ENCODE measurements at regions not wholly inside any gene's neighbourhood (a gene's known extent, or its start where the extent isn't known, plus 50 kb on each side); places are given as distances from the start of the nearest gene placed in this dataset.

DNA sequence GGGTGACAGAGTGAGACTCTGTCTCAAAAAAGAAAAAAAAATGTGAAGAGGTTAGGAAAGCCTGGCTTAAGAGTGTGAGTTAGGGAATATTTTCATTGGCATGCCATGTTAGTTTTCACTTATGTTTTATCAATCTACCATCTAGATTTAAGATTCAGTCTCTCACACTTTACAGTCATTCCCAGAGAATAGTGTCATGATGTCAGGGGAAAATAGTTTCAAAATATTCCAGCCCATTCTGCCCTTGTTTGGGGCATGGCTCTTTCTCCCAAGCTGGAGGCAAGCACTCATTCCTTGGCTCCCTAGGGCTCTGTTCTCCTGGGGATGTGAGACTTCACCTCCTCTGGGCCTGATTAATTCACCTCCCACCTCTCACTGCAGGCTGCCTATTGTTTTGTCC is 331.5 kb downstream of the CXCL12 start:
- no peak for DNase-seq (ENCODE audit: insufficient read length)
- TF ChIP-seq POLR2A (IDR thresholded peaks at IDR 0.05; ENCODE audit: low read depth, low read length) (no peak), TAF1 (IDR thresholded peaks at IDR 0.05; ENCODE audit: borderline replicate concordance, low read depth, low read length) (no peak), POLR2AphosphoS5 (IDR thresholded peaks at IDR 0.05; ENCODE audit: low read depth, low read length) (no peak)
- no peak for FAIRE-seq

DNA sequence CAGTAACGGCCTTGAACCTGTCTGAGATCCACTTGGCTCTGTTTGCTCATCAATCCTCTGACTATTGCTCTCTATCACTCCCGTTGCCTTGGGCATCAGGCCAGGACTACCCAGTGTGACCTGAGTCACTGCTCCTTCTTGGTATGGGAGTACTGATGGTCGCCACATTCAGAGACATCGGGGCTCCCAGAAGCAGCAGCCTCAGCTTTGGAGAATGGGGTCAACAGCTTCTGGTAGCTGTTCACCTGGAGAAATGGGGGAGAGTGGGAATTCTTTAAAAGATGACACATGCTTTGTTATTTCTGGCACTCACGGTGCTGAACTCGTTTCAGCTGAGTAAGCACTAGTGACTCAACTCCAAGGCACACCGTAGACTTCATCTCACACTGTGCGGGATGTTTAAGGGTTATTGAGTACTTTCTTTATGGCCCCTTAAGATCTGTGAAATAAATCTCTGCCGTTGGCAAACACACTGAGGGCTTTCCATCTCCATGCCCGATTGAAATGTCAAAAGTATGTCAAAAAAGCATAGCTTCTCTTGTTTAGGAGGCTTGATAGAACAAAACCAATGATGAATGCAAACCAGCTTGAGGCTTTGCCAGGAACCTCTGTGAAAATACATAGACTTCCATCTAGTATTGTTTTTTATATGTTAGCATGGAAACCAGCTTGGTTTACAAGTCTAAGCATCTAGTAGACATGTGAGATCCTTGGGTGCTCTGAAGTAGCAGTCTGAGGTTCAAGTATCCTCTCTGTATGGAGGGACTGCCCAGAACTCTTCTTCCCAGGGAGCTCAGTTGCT is 333.1 kb downstream of the CXCL12 start:
- FAIRE-seq: no peak

DNA sequence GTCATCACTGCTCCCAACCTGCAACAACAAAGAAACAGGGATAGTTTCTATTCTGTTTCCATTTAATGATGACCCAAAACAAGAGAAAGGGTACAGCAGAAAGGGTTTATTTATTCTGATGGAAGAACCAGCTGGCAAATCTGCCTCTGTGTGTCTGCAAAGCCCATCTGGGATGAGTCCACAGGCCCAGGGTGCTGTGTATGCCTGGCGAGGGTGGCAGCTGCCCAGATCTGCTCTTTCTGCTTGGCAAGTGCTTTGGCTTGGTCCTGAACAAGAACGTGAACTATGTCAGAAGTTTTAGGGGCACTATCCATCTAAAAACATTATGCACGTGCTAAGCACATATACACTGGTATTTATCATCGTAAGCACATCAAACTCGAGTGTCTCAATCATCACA is 333.8 kb downstream of the CXCL12 start:
- FAIRE-seq (no peak), DNase-seq (ENCODE audit: insufficient read length) (no peak)
- TF ChIP-seq POLR2AphosphoS5 (IDR thresholded peaks at IDR 0.05; ENCODE audit: low read depth, low read length) (no peak), TAF1 (IDR thresholded peaks at IDR 0.05; ENCODE audit: borderline replicate concordance, low read depth, low read length) (no peak), POLR2A (IDR thresholded peaks at IDR 0.05; ENCODE audit: low read depth, low read length) (no peak)

More for the DNA sequence above, 333.1 kb downstream of the CXCL12 start:
- no peak for TF ChIP-seq TAF1 (IDR thresholded peaks at IDR 0.05; ENCODE audit: borderline replicate concordance, low read depth, low read length)
- no peak for TF ChIP-seq POLR2AphosphoS5 (IDR thresholded peaks at IDR 0.05; ENCODE audit: low read depth, low read length)
- DNase-seq (ENCODE audit: insufficient read length): no peak

DNA sequence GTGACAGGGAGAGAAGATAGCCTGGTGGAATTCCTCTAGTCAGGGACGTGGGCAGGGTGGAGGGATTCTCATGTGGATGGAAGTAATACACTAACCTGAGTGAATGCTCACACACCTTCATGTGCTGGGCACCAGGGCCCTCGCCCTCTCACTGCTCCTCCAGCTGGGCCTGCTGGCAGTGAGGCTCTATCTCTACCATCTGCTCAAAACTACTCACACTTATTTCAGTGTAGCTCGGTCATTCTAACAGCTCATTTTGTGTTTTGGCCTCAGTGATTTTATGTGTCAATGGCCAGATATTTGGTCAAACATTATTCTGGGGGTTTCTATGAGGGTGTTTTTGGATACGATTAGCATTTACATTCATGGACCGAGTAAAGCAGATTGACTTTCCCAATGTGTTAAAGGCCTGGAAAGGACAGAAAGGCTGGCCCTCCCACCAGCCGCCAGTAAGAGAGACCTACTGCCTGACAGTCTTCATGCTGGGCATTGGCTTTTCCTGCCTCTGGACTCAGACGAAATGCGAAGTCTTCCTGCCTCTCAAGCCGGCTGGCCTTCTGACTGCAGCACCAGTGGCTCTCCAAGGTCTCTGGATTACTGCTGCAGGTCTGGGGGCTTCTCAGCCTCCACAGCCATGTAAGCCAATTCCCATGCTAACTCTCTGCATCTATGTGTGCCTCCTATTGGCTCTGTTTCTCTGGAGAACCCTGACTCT is 335.4 kb downstream of the CXCL12 start:
- no peak for TF ChIP-seq POLR2AphosphoS5 (IDR thresholded peaks at IDR 0.05; ENCODE audit: low read depth, low read length)
- TF ChIP-seq TAF1 (IDR thresholded peaks at IDR 0.05; ENCODE audit: borderline replicate concordance, low read depth, low read length): no peak
- no peak for TF ChIP-seq POLR2A (IDR thresholded peaks at IDR 0.05; ENCODE audit: low read depth, low read length)
- DNase-seq (ENCODE audit: insufficient read length) (no peak), FAIRE-seq (no peak)

DNA sequence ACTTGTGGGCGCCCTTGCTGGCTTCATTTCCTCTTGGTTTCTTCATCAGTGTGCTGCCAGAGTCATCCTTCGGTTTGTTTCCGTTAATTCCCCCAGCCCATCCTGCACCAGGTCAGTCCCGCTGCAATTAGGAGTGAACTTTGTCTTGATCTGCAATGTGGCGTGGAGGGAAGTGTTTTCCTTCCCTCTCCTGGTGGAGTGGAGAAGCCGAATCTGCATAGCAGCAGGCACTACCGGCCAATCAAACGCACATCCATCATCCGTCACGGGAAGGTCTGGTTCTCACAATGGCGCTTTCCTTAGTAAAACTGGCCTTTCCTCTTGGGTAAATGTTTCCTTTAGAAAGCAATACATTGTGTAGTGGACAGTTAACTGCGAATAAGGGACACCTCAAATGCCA is 337.5 kb downstream of the CXCL12 start:
- FAIRE-seq: no peak
- TF ChIP-seq POLR2AphosphoS5 (IDR thresholded peaks at IDR 0.05; ENCODE audit: low read depth, low read length) (no peak), TAF1 (IDR thresholded peaks at IDR 0.05; ENCODE audit: borderline replicate concordance, low read depth, low read length) (no peak), POLR2A (IDR thresholded peaks at IDR 0.05; ENCODE audit: low read depth, low read length) (no peak)
- DNase-seq (ENCODE audit: insufficient read length): no peak

DNA sequence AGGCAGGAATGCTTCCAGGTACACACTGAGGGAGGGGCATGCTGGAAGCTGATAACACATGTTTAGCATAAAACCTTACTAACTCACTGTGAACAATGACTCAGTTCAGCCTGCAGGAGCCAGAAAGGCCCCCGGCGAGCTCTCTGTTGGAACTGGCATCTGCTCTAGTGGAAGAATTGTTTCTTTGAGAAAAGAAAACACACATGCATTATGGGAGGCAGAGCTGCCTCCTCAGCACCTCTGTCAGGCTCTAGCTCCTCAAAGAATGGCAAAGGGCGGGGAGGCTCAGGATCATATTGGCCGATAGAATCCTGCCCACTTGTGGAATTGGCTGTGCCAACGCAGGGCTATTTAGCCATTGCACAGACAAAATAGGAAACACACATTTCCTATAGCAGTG is 338.3 kb downstream of the CXCL12 start:
- TF ChIP-seq POLR2AphosphoS5 (IDR thresholded peaks at IDR 0.05; ENCODE audit: low read depth, low read length) (no peak), TAF1 (IDR thresholded peaks at IDR 0.05; ENCODE audit: borderline replicate concordance, low read depth, low read length) (no peak), POLR2A (IDR thresholded peaks at IDR 0.05; ENCODE audit: low read depth, low read length) (no peak)
- DNase-seq (ENCODE audit: insufficient read length) (no peak), FAIRE-seq (no peak)

DNA sequence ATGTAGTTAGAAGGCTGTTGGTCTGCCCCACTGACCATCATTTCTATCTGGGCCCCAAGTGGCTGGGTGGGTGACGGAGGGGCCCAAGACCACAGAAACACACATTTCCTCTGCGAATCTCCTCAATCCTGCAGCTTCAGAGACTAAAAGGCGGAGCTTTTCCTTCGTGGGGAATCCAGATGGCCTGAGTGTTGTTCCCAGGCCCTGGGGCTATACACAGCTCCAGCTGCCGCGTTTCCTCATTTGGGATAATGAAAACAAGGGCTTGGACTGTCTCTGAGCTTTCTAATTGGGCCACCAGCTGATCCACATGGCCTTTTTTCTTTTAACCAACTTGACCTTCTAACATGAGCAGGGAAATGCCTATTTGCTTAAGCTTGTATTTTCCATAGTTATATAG is 339.9 kb downstream of the CXCL12 start:
- FAIRE-seq (no peak), DNase-seq (ENCODE audit: insufficient read length) (no peak)
- no peak for TF ChIP-seq TAF1 (IDR thresholded peaks at IDR 0.05; ENCODE audit: borderline replicate concordance, low read depth, low read length)
- no peak for TF ChIP-seq POLR2AphosphoS5 (IDR thresholded peaks at IDR 0.05; ENCODE audit: low read depth, low read length)
- TF ChIP-seq POLR2A (IDR thresholded peaks at IDR 0.05; ENCODE audit: low read depth, low read length): no peak

DNA sequence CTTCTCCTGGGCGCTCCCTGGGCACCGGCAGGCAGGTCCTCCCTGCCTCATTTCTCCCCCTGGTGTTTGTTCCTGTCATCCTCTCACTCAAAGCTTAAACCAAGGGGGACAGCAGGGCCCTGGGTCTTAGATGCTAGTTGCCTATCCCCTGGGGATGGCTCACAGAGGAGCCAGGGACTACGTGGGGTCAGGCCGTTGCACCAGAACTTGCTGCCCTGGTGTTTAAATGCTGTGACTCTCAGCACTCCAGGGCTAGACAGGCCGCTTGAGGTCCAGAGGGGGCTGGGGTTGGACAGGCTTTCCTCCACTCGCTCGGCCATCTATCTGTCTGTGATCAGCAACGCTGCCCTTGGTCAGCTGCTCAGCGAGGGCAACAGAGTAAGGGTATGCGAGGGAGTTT is 340.3 kb downstream of the CXCL12 start:
- DNase-seq (ENCODE audit: insufficient read length): no peak
- TF ChIP-seq POLR2AphosphoS5 (IDR thresholded peaks at IDR 0.05; ENCODE audit: low read depth, low read length): no peak
- TF ChIP-seq POLR2A (IDR thresholded peaks at IDR 0.05; ENCODE audit: low read depth, low read length): no peak
- TF ChIP-seq TAF1 (IDR thresholded peaks at IDR 0.05; ENCODE audit: borderline replicate concordance, low read depth, low read length): no peak
- FAIRE-seq: no peak

DNA sequence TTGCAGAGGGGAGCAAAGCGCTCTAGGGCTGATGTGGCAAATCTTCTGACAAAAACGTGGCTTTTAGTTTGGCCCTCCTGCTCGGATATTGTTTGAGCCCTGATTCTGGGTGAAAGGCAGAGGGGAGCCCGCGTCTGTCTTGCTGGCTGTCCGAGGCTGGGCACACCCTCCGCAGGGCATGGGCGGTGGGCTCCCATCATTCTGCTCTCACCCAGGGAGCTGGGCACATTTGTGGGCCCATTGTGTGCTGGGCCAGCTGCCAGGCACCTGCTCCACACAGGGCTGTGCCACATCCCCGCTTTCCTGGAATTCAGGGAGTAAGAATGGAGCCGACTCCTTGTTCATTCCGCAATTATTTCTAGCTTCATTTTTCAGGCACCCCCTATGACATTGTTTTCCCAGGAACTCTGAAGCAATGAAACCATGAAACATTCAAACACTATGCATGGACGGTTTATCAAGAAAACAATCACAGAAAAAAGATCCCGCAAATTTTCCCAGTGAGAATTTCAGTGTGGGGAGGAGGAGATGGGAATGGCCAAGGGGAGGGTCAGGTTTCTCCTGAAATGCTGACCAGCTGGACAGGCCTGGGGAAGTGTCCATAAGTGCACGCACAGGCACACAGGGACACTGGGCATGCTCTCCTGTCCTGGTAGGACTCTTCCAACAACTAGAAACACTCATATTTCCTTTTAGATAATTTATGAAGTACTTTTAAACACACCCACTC is 341.1 kb downstream of the CXCL12 start:
- no peak for FAIRE-seq
- DNase-seq (ENCODE audit: insufficient read length): no peak
- TF ChIP-seq TAF1 (IDR thresholded peaks at IDR 0.05; ENCODE audit: borderline replicate concordance, low read depth, low read length): no peak
- TF ChIP-seq POLR2A (IDR thresholded peaks at IDR 0.05; ENCODE audit: low read depth, low read length): no peak
- no peak for TF ChIP-seq POLR2AphosphoS5 (IDR thresholded peaks at IDR 0.05; ENCODE audit: low read depth, low read length)

DNA sequence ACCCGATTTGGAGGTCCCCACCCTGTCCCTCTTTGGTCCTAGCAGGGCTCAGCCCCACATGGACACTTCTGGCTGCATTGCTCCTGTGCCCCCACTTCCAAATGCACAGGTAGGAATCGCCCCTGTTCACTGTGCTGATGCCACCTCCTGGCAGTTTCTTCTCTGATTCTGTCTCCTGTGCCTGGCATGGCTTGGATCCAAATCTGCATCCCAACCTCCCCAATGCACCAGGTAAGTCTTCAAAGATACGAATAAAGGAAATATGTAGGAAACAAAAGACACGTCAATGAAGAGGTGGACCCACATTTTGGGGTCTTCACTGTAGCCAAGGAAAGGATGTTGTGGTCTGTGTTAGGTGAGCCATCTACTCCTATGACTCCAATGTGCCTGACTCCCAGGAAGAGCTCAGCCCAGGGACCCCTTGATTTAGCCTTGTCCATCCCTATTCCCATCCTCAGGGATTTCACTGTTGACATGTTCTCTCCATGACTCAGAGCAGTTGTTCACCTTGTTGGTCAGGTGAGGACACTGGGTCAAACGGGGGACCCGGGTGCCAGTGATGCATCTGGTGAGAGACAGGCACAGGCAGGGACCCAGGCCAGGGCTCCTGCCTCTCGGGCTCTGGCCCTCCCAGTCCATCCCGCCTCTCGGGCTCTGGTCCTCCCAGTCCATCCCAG is 341.8 kb downstream of the CXCL12 start:
- no peak for FAIRE-seq
- TF ChIP-seq POLR2A (IDR thresholded peaks at IDR 0.05; ENCODE audit: low read depth, low read length) (no peak), TAF1 (IDR thresholded peaks at IDR 0.05; ENCODE audit: borderline replicate concordance, low read depth, low read length) (no peak), POLR2AphosphoS5 (IDR thresholded peaks at IDR 0.05; ENCODE audit: low read depth, low read length) (no peak)
- no peak for DNase-seq (ENCODE audit: insufficient read length)

Measured in GM12892 (cell line).